Transverse colon (tissue), 4 donors: ENCODE measurements at regions not wholly inside any gene's neighbourhood (a gene's known extent, or its start where the extent isn't known, plus 50 kb on each side); places are given as distances from the start of the nearest gene placed in this dataset.

ENCODE experiments used
- DNase-seq: peaks from one replicate; pipeline ENCODE4 v3.0.0-alpha.2; 2019
- H3K27ac ChIP-seq, 4 donors: fragments of 200-600 bp; sonication (generic); 2 replicates each; pipeline ENCODE4 v1.5.1; 2016 to 2018; ENCODE audit warnings: inconsistent platforms in 4 of 4
- H3K27me3 ChIP-seq: fragments of 200-600 bp; sonication (generic); 2 replicates; pipeline ENCODE4 v1.5.1; 2017; ENCODE audit warnings: inconsistent platforms
- H3K36me3 ChIP-seq, 4 donors: fragments of 200-600 bp; sonication (generic); 2 replicates each; pipeline ENCODE4 v1.5.1; 2017 to 2019; ENCODE audit warnings: inconsistent platforms in 4 of 4
- H3K4me1 ChIP-seq, 4 donors: fragments of 200-600 bp; sonication (generic); 2 replicates each; pipeline ENCODE4 v1.5.1; 2017 to 2020; ENCODE audit warnings: inconsistent platforms in 4 of 4
- H3K4me3 ChIP-seq, 4 donors: fragments of 200-600 bp; sonication (generic); 1 replicate in 1 of 4; 2 replicates in 3 of 4; pipeline versions ENCODE4 v1.5.1 to v1.6.1; 2017 to 2019; ENCODE audit warnings: inconsistent platforms in 4 of 4
- H3K9me3 ChIP-seq, 2 donors: fragments of 200-600 bp; sonication (generic); 2 replicates each; pipeline ENCODE4 v1.5.1; 2017 to 2019; ENCODE audit warnings: inconsistent platforms in 2 of 2
- EP300 ChIP-seq: sonication (generic); formaldehyde crosslinking; IDR thresholded peaks from one replicate; pipeline ENCODE4 v1.6.1; 2017; ENCODE audit warnings: antibody characterized with exemption, low read depth
- POLR2A ChIP-seq: fragments of 450-650 bp; IDR thresholded peaks from one replicate; pipeline ENCODE4 v1.6.1; 2016; ENCODE audit warnings: antibody characterized with exemption, mild to moderate bottlenecking, moderate library complexity
- POLR2AphosphoS5 ChIP-seq, 3 donors: sonication (generic); formaldehyde crosslinking; IDR thresholded peaks; one replicate each; pipeline ENCODE4 v1.6.1; 2016; ENCODE audit warnings: antibody characterized with exemption in 3 of 3
- WGBS, 2 donors: methylation state at CpG; one replicate each; pipeline ENCODE4 v1.1.5; 2018; ENCODE audit warnings: low coverage in 1 of 2; 5-methylcytosine and 5-hydroxymethylcytosine counted together
- in situ Hi-C, 4 donors: fragments of 200-750 bp; cut with MboI; loops; one replicate each; pipeline versions ENCODE4 v1.15.0 to v1.15.1; 2017; ENCODE audit warnings: low sequenced_read_pairs in 3 of 4, low pct_ligation_motif_present in 1 of 4, low pct_unique_long_range_greater_than_20kb in 1 of 4
- intact Hi-C: fragments of 100-400 bp; cut with DNase I; formaldehyde crosslinking; loops from one replicate; pipeline ENCODE4 v1.15.1; 2023; ENCODE audit warnings: low total_unique reads
- TF ChIP-seq, protein P1 (sequence below), 5 experiments: fragments of 200-600 bp in 3 of 5; fragments of 450-650 bp in 2 of 5; sonication (generic) in 3 of 5; IDR thresholded peaks; 1 replicate in 2 of 5; 2 replicates in 3 of 5; pipeline ENCODE4 v1.5.1; 2016 to 2017; ENCODE audit warnings: antibody characterized with exemption in 5 of 5, inconsistent platforms in 3 of 5, mild to moderate bottlenecking in 2 of 5, moderate library complexity in 1 of 5

DNA sequence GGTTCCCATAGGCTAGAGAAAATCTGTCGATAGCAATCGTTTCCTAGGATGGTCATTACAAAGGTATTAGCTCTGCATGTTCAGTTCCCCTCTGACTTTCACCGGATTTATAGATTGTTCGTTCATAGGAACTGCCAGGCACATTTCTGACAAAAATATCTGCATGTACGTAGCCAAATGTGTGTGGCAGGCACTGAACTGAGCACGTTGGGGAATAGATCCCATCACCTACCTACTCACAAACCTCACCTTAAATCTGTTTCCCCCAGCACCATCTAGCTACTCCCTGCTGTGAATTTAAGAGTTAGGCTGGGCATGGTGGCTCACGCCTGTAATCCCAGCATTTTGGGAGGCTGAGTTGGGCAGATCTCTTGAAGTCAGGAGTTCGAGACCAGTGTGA lies 64.5 kb upstream of the TANC2 start:
- H3K36me3 ChIP-seq = no peaks in the 10 kb centered on the region
- no peak overlapping the region for H3K27ac ChIP-seq
- intact Hi-C loops (no loop called here), in situ Hi-C loops (no loop called here)
- H3K4me3 ChIP-seq = no peak overlapping the region
- no peaks in the 10 kb centered on the region for H3K4me1 ChIP-seq
- TF ChIP-seq, protein P1, sequence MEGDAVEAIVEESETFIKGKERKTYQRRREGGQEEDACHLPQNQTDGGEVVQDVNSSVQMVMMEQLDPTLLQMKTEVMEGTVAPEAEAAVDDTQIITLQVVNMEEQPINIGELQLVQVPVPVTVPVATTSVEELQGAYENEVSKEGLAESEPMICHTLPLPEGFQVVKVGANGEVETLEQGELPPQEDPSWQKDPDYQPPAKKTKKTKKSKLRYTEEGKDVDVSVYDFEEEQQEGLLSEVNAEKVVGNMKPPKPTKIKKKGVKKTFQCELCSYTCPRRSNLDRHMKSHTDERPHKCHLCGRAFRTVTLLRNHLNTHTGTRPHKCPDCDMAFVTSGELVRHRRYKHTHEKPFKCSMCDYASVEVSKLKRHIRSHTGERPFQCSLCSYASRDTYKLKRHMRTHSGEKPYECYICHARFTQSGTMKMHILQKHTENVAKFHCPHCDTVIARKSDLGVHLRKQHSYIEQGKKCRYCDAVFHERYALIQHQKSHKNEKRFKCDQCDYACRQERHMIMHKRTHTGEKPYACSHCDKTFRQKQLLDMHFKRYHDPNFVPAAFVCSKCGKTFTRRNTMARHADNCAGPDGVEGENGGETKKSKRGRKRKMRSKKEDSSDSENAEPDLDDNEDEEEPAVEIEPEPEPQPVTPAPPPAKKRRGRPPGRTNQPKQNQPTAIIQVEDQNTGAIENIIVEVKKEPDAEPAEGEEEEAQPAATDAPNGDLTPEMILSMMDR (IDR thresholded peaks at IDR 0.05) = no peak
- no peak for TF ChIP-seq POLR2A
- no peak for TF ChIP-seq EP300
- TF ChIP-seq POLR2AphosphoS5 (IDR thresholded peaks at IDR 0.05) = no peak
- no peaks in the 10 kb centered on the region for H3K9me3 ChIP-seq
- no peak for DNase-seq
- no peaks in the 10 kb centered on the region for H3K27me3 ChIP-seq
- WGBS, 2 donors = 76 to 88% methylated on average over 2 to 8 of the region's 8 CpGs

- in situ Hi-C loops (no loop called here), intact Hi-C loops (no loop called here)
- TF ChIP-seq EP300 = no peak
- TF ChIP-seq POLR2A = no peak
- TF ChIP-seq, protein P1 (IDR thresholded peaks at IDR 0.05) = no peak
- no peak for TF ChIP-seq POLR2AphosphoS5 (IDR thresholded peaks at IDR 0.05)
- Histone ChIP-seq H3K9me3 (no peaks in the 10 kb centered on the region), H3K4me3 (no peak overlapping the region), H3K36me3 (no peaks in the 10 kb centered on the region), H3K27me3 (no peaks in the 10 kb centered on the region), H3K27ac (no peak overlapping the region), H3K4me1 (no peaks in the 10 kb centered on the region)
- 87 to 96% methylated on average over 5 of the region's 5 CpGs for WGBS, 2 donors
- no peak for DNase-seq
These were observed 65.9 kb upstream of the TANC2 start for GRCh38 chr17:62900096-62900495.

DNA sequence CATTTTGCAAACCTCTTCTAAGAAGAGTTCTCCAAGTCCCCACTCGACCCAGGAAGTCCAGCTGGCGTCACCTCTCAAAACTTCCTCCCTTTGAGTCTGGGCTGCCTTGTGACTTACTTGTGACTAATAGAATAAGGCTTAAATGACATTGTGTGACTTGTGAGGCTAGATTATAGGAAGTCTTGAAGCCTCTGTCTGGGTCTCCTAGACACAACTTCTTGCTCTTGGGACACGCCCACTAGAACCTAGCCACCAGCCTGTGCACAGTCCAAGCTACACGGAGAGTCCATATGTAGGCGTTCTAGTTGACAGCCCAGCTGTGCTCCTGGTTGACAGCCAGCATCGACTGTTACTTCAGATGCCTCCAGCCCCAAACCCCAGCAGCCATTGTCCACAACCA lies 66.7 kb upstream of the TANC2 start:
- Histone ChIP-seq H3K9me3 (no peaks in the 10 kb centered on the region), H3K36me3 (no peaks in the 10 kb centered on the region), H3K27me3 (no peaks in the 10 kb centered on the region), H3K4me1 (no peaks in the 10 kb centered on the region), H3K27ac (no peak overlapping the region), H3K4me3 (no peak overlapping the region)
- in situ Hi-C loops (no loop called here), intact Hi-C loops (no loop called here)
- TF ChIP-seq, protein P1 (IDR thresholded peaks at IDR 0.05) = no peak
- TF ChIP-seq POLR2AphosphoS5 (IDR thresholded peaks at IDR 0.05) = no peak
- no peak for TF ChIP-seq EP300
- no peak for TF ChIP-seq POLR2A
- WGBS, 2 donors = 40 to 77% methylated on average over 1 to 6 of the region's 6 CpGs
- no peak for DNase-seq

GRCh38 chr17:62898239-62898864 lies 67.7 kb upstream of the TANC2 start:
- H3K4me3 ChIP-seq = no peak overlapping the region
- no peak overlapping the region for H3K27ac ChIP-seq
- no peak for DNase-seq
- intact Hi-C loops = no loop called here
- no peaks in the 10 kb centered on the region for H3K36me3 ChIP-seq
- no peaks in the 10 kb centered on the region for H3K4me1 ChIP-seq
- WGBS, 2 donors = 35 to 72% methylated on average over 3 to 13 of the region's 13 CpGs
- H3K27me3 ChIP-seq = no peaks in the 10 kb centered on the region
- in situ Hi-C loops = no loop called here
- no peak for TF ChIP-seq EP300
- TF ChIP-seq POLR2AphosphoS5 (IDR thresholded peaks at IDR 0.05) = no peak
- no peak for TF ChIP-seq POLR2A
- TF ChIP-seq, protein P1 (IDR thresholded peaks at IDR 0.05) = no peak
- H3K9me3 ChIP-seq = no peaks in the 10 kb centered on the region
